ENCODE measurements at regions not wholly inside any gene's neighbourhood (a gene's known extent, or its start where the extent isn't known, plus 50 kb on each side); places are given as distances from the start of the nearest gene placed in this dataset.

DNA sequence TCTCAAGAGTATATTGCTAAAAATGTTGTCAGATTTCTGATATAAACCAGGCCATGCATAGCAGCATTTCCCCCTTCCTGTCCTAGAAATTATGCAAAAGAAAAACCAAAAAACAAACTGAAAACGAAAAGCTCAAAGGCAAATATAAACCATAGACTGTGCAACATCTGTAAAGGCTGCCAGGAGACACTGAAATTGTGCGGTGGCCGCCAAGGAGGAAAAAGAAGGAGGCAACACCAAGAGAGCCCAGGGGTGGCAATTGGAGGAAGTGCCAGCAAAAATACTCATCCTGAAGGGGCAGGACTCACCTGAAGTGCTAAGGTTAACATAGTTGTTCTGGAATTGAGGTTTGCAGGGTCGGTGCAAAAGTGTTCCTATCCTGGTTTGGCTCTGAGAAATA is 92.0 kb downstream of the RWDD3 start:
- TF ChIP-seq, protein P1, sequence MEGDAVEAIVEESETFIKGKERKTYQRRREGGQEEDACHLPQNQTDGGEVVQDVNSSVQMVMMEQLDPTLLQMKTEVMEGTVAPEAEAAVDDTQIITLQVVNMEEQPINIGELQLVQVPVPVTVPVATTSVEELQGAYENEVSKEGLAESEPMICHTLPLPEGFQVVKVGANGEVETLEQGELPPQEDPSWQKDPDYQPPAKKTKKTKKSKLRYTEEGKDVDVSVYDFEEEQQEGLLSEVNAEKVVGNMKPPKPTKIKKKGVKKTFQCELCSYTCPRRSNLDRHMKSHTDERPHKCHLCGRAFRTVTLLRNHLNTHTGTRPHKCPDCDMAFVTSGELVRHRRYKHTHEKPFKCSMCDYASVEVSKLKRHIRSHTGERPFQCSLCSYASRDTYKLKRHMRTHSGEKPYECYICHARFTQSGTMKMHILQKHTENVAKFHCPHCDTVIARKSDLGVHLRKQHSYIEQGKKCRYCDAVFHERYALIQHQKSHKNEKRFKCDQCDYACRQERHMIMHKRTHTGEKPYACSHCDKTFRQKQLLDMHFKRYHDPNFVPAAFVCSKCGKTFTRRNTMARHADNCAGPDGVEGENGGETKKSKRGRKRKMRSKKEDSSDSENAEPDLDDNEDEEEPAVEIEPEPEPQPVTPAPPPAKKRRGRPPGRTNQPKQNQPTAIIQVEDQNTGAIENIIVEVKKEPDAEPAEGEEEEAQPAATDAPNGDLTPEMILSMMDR (IDR thresholded peaks at IDR 0.05): no peak
- no peak for TF ChIP-seq POLR2AphosphoS5 (IDR thresholded peaks at IDR 0.05)
